T-helper 2 cell treated with Interferon-gamma antibody and Interleukin-4, amounts not matched to agents 100 ng/mL and 5 ng/mL, for 36 hours (primary cell): ENCODE measurements at regions not wholly inside any gene's neighbourhood (a gene's known extent, or its start where the extent isn't known, plus 50 kb on each side); places are given as distances from the start of the nearest gene placed in this dataset.
"Not testable (repeated sequence)": the region's sequence is repeated elsewhere in the genome, so short reads cannot be mapped to it uniquely, and the experiment has no call there.

ENCODE experiments used
- intact Hi-C: fragments of 100-400 bp; cut with micrococcal nuclease; formaldehyde crosslinking; loops from one replicate; pipeline ENCODE4 v1.15.1; 2023

- intact Hi-C loops = no loop called here
Observed at GRCh38 chr3:152891678-152892077, 56.7 kb downstream of the P2RY1 start.

DNA sequence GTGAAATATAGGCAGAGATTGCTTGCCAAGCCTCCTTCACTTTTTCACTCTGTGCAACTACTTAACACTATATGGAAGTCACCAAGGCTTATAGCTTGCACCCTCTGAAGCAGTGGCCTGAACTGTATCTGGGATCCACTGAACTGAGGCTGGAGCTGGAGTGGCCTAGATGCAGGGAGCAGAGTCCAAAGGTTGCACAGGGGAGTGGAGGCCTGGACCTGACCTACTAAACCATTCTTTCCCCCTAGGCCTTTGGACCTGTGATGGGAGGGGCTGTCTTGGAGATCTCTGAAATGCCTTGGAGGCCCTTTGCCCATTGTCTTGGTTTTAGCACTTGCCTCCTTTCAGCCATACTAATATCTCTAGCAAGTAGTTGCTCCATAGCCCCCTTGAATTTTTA lies 57.5 kb downstream of the P2RY1 start:
- intact Hi-C loops = no loop called here

- intact Hi-C loops = no loop called here
Observed at GRCh38 chr3:152893647-152894046, 58.7 kb downstream of the P2RY1 start.

GRCh38 chr3:152899306-152899705 lies 64.4 kb downstream of the P2RY1 start:
- intact Hi-C loops = no loop called here

- intact Hi-C loops = no loop called here
Observed at GRCh38 chr3:152902141-152902669, 67.3 kb downstream of the P2RY1 start.

- intact Hi-C loops = no loop called here
Observed at GRCh38 chr3:152905631-152906030, 70.7 kb downstream of the P2RY1 start.

DNA sequence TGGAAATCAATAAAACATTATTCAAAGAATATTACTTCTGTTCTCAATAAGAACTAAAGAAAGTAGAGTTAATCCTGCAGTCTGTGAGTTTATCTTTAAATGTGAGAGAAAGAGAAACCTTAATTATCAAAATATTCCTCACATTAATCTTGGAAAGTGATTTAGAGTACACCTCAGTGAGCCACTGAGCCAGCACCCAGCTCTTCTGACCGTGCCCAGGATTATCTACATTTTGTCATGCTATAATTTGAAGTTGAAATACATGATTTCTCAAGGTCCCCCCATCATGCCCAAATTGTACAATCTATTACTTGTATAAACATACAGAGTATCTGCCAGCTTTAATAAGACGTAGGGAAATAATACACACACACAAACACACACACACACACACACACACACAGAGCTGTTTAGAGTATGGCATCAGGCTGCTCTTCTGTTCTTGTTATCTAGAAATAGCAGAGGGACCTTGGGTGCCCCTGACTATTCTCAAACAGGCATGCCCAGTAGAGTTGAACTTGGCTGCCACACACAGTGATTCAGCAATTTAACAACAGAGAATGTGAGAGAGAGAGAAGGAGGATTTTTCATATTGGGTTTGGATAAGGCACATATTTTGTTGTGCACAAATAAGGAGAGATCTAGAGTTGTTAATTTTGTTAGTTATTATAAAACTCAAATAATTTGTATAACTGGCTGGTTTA lies 74.4 kb downstream of the P2RY1 start:
- intact Hi-C loops = no loop called here

GRCh38 chr3:152910211-152910610 lies 75.3 kb downstream of the P2RY1 start:
- intact Hi-C loops = no loop called here

DNA sequence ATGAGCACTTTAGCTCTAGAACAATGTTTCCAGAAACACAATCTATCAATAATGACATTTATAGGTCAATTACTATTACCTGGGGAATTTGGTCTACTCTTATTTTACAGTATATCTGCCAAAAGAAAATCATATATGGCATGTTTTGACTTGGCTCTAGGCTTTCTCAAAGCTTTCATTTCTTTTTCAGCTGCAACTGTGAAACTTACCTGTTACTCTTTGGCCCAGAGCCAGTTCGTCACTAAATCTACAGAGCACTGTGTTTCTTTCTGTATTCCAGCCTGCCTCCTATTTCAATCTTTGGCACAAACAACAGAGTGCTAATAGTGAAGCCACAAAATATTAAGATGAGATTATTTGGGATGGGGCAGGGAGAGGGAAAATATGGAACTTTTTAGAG lies 76.0 kb downstream of the P2RY1 start:
- intact Hi-C loops = no loop called here

DNA sequence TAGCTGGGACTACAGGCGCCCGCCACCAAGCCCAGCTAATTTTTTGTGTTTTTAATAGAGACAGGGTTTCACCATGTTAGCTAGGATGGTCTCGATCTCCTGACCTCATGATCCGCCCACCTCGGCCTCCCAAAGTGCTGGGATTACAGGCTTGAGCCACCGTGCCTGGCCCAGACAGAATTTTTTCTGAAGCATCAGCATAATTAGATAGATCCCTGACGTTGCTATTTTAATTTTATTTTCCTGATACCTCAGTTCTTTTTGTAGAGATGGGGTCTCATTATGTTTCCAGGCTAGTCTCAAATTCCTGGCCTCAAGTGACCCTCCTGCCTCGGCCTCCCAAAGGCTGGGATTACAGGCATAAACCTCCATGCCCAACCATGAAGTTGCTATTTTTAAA lies 79.8 kb downstream of the P2RY1 start:
- intact Hi-C loops = not testable (repeated sequence)

DNA sequence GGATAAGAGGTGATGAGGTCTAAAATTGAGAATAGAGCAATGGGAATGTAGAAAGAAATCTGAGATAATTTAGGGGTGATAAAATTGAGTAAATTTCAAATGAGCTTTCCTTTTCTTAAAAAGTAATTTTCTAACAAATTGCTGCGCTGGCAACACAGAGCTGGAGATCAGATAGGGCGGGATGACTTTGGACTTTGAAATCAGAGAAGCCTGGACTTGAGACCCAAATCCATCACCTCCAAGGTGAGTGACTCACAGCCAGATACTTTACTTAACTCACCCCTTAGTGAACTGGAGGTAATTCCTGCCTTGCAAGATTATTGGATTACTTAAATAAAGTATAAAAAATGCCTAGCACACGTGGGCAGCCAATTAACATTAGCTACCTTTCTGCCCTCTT lies 80.8 kb downstream of the P2RY1 start:
- intact Hi-C loops = no loop called here

GRCh38 chr3:152916753-152917279 lies 81.9 kb downstream of the P2RY1 start:
- intact Hi-C loops = no loop called here

GRCh38 chr3:152921351-152921750 lies 86.4 kb downstream of the P2RY1 start:
- intact Hi-C loops = no loop called here

DNA sequence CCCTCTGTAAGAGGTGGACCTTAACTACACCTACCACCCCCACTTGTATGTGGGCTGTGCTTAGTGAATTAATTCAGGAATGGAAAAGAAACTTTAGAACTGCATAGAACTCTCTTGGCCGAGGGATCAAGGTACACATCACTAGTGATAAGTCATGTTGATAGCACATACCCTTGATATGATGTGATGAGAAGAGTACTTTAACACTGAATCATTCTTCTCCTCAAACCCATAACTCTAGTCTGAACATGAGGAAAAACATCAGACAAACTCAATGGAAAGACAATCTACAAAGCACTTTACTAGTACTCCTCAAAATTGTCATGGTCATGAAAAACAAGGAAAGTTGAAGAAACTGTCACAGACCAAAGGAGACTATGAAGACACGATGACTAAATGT lies 87.6 kb downstream of the P2RY1 start:
- intact Hi-C loops = no loop called here

DNA sequence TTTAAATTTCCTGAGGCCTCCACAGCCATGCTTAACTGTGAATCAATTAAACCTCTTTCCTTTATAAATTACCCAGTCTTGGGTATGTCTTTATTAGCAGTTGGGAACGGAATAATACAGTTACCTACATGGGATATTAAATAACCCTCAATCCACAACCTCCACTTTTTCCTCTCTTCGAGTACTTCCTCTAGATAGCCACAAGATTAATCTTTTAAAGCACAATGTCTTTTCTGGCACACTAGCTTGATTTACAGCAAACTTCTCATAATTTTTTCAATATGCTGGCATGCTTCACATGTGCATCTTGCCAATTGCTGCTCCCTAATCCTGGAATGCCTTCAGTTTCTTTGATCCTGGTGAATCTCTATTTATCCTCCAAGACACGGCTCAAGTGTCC lies 92.2 kb downstream of the P2RY1 start:
- intact Hi-C loops = no loop called here

- intact Hi-C loops = no loop called here
Observed at GRCh38 chr3:152930516-152930915, 95.6 kb downstream of the P2RY1 start.

- intact Hi-C loops = no loop called here
Observed at GRCh38 chr3:152937234-152937633, 102.3 kb downstream of the P2RY1 start.

- intact Hi-C loops = no loop called here
Observed at GRCh38 chr3:152938974-152939636, 104.2 kb downstream of the P2RY1 start.

- intact Hi-C loops = no loop called here
Observed at GRCh38 chr3:152941859-152942258, 106.9 kb downstream of the P2RY1 start.

DNA sequence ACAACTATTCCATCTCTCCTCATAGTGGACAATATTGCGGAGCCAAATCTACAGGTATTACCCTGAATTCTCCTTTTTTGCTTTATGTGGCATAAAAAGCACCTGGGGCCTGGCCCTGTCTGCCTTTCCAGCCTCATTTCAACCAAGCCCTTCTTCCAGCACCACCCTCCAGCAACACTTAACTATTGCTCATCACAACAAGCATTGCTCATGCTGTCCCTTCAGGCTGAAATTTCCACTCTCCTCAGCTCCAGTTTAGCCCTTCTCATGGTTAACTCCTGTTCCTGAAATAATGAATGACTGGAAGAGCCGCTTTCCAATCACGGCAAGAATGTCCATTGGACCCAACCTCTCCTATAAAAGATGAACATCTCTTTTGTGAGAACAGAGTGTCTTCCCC lies 107.4 kb downstream of the P2RY1 start:
- intact Hi-C loops = no loop called here

GRCh38 chr3:152943645-152944044 lies 108.7 kb downstream of the P2RY1 start:
- intact Hi-C loops = no loop called here

- intact Hi-C loops = no loop called here
Observed at GRCh38 chr3:152944671-152945070, 109.7 kb downstream of the P2RY1 start.

DNA sequence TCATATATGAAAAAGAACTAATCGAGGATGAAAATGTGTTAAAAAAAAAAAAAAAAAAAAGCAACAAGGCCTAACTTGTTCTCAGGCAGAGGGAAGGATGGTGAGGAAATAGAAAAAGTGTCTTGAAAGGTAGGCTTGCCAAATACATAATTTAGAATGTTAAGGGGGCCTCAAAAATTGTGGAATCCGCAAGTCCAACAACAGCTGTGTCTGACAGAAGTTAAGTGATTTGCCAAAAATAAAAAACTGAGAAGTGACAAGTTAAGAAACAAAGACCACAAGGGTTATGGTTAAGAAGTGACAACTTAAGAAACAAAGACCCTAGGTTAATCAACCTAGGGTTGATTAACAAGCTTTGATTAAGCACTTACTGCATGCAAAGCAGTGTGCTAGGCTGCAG lies 110.6 kb downstream of the P2RY1 start:
- intact Hi-C loops = no loop called here
